HG03571 (cell line): ENCODE measurements at regions not wholly inside any gene's neighbourhood (a gene's known extent, or its start where the extent isn't known, plus 50 kb on each side); places are given as distances from the start of the nearest gene placed in this dataset.

Experiments
- ATAC-seq: cut with Tn5 transposase; IDR thresholded peaks from one replicate; pipeline ENCODE4 v1.9.1; 2021; ENCODE audit not compliant: unreplicated experiment

DNA sequence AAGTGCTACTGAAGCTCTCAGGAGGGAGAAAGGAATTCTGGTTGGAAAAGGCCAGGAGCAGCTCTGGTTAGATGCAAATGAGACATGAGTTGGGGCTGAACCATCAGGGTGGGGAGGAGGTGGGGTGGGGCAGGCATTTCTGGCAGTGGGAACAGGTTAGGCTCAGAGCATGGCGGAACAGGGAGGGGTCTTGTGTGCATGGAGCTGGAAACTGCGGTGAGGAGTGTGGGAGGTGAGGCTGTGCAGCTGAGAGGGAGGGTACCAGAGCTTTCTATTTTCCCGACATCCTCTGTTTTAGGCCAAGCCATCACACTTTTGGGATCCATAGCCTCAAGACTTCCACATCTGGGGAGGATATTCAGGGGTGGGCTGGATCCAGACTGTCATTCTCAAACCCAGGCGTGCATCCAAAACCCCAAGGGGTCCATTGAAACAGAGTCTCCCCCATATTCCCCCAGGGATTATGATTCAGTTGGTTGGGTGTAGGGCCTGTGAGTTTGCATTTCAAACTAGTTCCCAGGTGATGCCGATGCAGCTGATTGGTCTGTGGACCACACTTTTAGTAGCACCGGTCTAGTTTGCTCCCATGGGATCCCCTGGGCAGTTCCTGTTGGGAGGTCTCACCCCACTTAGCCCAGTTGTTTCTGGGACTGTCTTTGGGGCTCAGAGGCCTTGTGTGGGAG is 100.9 kb upstream of the TLE3 start:
- ATAC-seq, result no peak

DNA sequence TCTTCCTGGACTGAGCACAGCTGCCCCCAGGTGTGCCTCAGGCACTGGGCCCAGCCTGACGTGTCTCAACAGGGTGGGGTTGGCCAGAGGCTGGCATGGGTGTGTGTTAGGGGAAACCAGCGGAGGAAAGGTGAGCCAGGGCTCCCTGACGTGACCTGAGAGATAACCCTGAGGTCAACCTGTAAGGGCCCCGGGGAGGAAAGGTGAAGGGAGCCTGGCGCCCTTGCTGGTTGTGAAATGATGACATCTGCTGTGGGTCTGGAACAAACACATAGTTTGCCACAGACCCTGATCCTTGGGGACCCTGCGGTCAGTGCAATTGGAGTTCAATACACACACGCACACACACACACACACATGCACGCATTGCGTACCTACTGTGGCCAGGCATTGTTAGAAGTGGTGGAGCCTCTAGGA is 100.2 kb upstream of the TLE3 start:
- no peak for ATAC-seq

DNA sequence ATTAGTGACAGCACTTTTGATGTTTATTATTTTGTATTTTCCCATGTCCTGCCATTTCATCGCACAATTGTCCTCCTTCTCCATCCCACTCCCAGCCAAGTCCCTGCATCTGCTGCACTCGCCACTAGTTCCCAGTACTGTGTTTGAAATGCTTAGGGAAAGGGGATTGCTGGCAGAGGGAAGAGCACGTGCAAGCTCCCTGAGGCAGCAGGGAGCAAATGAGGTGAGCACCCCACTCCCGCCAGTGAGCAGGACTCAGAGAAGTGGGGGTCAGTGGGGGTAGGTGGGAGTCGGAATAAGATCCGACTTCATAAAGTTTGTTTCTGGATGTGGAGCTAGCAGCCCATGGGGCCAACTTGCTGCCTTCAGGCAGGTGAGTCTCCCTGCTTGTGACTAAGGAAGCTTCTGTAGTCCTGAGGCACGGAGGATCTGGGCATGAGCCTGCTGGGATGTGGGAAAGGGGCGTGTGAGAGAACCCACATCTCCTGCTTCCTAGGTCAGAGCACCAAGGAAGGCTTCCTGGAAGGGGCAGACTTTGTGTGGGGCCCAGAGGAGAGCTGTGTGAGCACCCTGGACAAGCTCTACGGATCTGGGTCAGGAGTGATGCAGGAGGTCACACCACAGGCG is 99.7 kb upstream of the TLE3 start:
- no peak for ATAC-seq

DNA sequence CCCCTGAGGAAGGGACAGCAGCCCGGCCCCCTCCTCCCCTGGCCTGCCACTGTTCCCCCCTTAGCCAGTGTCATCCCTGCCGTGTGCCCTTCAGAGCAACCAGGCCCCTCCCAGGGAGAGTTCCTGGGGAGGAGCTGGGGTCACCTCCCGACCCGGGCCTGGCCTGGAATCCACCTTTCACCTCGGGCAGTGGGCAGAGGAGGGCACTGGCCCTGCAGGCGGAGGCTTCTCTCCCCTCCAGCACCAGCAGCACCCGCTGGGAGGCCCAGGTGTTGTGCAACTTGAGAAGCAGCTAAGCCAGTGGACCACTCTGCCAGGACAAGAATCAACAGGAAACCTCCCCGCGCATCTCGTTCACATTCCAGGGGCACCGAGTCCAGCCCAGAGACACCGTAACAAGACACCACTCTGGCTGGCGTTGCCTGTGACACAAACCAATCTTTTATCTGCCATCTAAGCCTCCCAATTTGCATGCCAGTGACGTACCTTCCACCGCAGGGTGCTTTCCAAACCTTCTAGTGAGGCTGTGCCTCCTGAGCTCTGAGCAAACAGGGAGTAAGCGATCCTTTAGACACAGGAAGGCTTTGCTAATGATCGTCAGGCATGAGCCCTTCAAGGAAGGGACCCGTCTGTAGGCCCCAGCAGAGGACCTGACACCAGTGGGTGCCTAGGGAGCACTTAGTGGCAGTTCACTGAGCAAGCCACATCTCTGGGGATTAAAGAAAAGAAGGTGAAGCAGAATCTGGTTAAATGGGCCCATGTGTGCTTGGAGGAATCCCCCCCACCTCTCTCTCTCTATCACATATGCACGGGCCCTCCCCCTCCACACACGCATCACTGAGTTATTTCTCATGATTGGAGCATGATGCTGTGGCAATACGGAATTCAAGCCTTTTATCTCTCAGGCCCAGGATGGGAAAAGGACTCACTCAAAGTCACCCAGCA is 98.9 kb upstream of the TLE3 start:
- peak; percentile 80 for ATAC-seq

DNA sequence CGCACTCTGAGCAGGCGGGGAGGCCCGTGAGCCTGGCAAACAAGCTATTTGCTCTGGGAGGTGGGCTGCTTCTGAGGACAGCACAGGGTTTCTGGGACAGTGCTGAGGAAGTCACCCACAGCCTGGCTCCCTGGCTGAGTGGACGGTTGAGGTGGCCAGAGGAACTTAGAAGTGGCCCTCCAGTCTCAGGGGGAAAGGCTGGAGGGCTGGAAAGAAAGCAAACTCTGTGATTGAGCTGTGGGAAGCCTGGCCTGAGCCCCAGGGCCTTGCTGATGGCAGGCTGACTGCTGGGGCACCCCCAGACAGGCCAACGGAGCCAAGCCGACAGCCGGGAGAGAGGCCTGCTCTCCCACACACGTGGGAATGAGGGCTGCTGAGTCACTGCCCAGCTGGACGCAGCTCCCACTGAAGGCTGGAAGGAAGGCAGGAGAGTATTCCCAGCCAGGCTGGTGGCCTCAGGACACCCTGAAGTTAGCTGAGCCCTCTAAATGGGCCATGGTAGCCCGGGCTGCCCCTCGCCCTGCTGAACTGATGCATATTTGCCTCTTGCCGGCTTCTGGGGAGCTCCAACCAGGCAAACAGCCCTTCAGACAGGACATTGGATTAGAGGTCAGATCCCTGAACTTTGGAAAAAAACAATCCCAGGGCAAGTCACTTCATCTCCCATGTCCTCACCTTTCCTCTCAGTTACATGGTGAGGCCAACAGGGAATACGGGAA is 98.0 kb upstream of the TLE3 start:
- ATAC-seq, result no peak

DNA sequence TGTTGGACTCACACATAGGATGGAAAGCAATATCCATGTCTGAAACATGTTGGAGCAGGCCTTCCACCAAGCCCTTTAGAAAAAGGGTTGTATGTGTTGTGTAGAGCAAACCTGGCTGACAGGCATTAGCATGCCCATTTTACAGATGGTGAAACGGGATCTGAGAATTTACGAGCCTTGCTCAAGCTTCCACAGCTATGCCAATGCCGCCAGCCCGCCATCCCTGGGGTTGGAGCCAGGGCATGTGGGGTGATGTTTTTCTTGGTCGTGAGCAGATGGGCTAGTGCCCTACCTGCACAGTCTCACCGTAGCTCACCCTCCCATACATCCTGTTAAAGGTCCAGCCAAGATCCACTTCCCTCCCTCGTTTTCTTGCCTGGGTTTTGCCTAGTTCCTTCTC is 97.5 kb upstream of the TLE3 start:
- ATAC-seq, result no peak

DNA sequence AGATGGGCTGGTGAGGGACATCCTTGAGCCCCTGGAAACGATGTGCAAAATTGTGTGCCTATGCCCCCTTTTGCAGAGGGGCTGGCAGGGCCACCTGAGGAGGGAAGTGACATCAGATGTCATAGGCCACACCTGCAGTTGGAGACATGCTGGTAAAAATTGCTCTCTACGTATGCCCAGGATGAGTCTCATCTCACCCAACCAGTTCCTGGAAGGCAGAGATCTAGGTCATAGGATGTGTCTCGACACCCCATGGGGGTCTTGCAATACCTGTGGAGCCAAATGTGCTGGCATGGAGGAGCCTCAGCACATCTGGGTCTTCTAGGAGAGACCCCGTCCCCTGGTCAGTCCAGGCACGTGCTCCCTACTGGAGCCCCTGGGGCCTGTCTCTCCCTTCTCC is 96.5 kb upstream of the TLE3 start:
- no peak for ATAC-seq

DNA sequence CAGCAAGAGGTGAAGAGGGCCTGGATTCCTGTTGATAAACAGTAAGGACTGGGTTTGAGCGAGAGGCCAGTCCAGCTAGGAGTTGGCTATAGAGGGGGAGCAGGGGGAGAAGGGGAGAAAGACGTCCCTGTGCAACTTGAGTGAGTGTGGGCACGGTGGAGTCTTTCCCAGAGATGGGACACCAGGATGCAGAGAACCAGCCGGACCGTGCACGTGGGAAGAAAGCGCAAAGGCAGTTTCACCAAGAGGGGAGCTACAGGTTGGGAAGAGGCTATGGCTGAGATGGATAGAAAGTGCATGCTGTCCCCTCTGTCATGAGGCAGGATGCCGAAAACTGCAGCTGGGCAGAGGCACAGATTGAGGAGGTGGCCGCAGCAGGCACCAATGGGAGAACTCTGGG is 96.0 kb upstream of the TLE3 start:
- ATAC-seq, result no peak

DNA sequence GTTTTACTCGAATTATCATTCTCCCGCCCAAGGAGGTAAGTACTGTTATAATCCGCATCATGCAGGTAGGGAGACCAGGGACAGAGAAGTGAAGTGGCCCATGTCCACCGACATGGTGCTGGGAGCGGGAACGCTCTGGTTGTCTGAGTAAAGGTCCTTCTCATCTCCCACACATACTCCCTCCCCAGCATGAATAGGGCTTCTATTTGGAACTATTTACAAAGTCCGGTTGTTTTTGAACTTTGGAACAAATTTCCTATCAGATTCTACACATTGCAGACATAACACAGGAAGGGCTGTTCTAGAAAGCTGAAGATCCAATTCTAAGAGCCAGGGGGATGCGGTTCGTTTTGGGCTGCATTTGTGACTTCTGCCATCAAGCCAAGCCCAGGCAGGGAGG is 94.8 kb upstream of the TLE3 start:
- no peak for ATAC-seq

DNA sequence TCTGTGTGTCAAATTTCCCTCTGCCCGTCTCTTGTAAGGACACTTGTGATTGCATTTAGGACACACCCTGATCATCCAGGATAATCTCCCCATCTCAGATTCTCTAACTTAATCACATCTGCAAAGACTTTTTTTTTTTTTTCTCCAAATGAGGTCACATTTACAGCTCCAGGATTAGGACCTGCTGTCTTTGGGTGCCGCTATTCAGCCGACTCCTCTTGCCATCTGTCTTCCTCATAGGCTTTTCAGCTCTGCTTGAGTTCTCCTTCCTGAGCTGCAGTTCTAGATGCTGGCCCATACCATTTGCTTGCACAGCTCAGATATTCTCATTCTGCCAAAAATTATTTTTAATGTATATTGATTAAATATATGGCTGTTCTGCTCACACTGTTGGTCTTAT is 94.3 kb upstream of the TLE3 start:
- ATAC-seq, result no peak

DNA sequence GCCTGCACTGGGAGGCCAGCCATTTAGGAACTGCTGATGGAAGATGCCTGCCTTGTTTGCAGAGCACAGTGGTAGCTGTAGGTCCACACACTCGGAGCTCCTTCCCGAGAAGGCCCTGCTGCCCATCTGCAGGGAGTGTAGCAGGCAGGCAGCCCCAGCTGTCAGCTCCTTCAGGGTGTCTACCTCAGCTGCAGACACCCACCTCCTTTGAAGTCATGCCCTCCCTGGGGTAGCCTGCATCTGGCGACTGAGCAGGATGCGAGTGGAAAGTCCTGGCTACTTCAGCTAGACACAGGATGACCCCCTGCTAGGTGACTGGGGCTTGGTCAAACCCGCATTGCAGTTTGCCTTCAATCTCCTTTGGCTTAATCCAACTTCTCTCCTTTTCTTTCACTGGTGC is 93.2 kb upstream of the TLE3 start:
- no peak for ATAC-seq

DNA sequence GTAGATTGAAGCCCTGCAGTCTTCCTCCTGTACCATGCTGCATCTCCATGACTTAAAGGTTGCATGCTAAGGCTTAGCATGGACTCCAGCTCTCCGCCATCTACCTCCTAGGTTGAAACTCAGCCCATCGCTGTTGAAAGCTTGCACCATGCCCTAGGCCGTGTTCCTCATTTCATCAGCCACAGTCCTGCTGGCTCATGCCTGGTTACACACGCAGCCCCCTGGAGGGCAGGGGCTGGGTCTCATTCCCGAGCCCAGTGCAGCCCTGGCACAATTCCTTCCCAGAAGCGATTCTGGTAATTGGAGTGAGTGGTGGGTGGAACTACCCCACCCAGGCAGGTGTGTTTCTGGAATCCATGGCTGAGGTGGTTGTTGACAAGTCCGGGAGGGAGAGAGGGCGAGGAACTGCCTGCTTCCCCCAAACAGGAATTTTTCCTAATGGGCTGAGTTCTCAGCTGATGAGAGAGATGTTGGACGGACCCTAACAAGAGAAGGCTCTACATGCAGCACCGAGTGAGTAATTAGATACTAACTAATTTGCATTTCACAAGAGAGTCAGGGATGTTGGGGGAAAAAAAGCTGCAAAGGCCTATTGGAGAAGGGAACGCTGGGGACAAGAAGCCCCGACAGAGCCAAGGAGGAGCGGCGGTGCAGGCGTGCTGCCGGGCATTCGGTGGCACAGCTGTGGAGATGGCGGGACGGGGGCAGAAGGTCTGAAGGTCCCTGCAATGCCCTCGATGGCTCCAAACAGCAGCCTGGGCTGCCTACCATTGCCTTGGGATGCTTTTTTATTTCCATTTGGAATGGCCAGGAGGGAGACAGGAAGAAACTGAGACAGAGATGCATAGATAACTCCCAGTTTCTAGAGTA is 92.3 kb upstream of the TLE3 start:
- ATAC-seq, result no peak

DNA sequence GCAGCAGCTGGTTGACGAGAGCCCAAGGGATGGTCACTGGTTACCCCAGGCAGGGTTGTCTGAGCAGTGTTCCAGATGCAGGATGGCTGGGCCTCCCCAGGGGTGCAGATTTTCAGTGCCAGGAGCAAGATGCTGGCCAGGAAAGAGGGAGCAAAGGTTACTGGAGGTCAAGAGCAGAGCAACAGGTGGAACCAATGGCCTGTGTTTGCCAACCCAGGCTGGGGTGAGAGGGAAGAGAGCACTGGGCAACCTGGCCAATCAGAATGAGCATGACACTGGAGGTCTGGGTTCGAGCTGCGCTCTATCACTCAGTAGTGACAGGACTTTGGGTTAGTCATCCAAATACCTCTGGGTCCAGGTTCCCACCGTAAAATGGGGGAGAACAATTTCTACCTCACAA is 90.6 kb upstream of the TLE3 start:
- no peak for ATAC-seq

DNA sequence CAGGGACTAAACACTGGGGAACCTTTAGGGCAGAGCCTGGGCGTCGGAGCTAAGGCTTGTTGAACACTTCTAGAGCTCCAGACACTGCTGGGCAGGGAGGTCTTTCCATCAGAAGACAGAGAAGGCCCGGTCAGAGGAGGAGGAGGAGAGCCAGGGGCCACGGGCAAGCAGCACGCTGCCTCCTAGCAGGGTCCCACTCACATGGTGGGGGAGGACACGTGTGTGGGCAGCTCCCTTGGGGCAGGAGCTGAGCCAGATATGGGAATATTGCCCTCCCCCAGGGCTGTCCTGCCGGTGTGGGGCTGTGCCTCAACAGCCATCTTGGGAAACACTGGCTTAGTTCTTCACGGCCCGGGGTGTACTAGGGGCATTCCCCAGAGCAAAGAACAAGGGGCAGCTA is 89.6 kb upstream of the TLE3 start:
- ATAC-seq, result no peak

DNA sequence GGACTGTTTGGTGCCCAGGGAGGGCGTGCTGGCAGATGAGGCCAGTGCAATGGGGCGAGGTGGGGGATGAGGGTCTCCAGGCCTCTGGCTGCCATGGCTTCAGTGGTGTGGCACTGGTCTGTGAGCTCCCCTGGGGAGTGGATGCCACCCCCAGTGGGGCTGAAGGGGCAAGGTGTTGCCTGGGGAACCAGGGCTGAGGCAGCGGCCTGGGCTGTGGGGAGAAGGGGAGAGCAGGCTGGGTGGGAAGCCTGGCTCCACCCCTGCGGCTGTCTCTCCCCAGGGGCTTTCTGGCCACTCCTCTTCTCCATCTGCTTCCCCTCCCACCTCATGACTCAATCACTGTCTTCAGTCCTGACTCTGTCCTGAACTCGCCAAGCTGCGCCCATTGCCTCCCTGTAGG is 88.4 kb upstream of the TLE3 start:
- no peak for ATAC-seq

DNA sequence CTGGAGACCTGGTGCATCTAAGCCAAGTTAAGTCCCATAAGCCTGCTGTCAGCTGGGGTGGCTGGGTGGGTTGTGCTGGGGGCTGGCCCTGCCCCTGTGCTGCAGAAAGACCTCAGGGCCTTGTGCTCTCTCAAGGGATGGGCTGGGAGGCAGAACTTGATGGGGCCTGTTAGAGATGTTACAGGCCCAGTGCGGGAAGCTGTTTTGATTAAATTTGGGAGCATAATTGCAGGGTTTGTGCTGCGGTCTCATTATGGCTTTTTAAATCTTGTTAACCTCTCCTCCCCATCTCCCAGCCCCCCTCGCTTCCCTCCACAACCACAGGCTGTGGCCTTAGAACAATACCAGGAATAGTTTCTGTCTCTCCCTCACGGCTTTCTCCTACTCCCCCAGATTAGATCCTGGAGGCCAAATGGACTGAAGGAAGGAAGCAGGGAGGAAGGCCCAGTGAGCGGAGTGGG is 87.6 kb upstream of the TLE3 start:
- ATAC-seq, result no peak

DNA sequence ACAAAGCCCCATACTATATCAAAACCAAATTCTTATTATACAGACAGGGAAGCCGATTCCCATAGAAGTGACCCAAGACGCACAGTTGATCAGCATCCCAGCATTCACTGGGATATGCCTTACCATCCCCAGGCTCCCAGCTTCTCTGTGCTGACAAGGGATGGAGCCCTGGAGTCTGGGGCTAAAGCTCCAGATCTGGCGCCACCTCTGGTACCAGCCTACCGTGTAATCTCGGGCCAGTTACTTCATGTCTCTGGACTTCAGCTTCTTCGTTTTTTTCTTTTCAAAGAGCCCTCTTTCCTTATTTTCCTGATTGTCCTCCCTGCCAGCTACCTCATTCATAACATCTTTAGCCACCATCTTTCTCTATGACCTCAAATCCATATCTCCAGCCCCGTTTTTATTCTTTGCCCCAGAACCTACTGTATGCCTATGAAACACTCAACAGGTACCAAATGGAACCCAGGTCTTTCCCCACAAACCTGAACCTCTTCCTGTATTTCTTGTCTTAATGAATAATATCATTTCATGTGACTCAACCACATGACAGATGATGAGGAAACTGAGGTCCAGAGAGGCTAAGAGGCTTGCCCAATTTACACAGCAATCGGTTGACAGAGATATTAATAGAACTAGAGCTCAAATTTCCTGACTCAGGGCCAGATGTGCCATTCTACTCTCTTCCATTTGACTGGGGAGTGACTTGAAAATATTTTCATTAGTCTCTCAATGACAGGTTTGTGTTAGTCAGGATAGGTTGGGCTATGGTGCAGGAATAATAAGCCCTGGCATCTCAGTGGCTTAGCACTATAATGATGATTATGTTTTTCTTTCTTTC is 85.4 kb upstream of the TLE3 start:
- ATAC-seq, result no peak

DNA sequence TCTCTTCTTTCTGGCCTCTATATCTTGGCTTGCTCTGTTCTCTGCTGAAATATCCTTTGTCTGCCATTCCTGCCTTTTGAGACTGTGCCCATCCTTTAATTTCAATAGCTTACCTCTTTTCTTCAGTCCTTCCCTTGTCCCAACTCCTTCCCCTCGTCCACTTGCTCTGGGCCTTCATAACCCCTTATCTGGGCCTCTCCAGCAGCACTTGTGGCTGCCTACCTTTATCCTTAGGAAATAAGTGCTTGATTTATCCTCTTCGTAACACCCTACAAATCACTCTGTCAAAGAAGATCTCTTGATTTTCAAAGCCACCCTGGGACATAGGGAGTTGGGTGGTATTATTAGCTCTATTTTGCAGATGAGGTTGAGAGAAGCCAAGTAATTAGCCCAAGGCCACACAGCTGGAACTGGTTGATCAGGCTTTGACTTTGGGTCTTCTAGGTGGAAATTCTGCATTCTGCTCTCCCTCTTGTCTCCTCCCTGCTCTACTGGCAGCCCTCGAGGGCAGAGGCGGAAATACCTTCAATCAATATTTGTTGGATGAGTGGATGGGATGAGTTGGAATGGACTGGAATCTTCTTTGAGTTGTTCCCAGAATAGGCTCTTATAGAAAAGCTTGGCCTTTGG is 84.0 kb upstream of the TLE3 start:
- ATAC-seq, result no peak
